Suppressor macrophage (primary cell): ENCODE measurements at regions not wholly inside any gene's neighbourhood (a gene's known extent, or its start where the extent isn't known, plus 50 kb on each side); places are given as distances from the start of the nearest gene placed in this dataset.
"Not testable (repeated sequence)": the region's sequence is repeated elsewhere in the genome, so short reads cannot be mapped to it uniquely, and the experiment has no call there.

ENCODE experiments used
- DNase-seq, 4 experiments: peaks; one replicate each; pipeline ENCODE4 v3.0.0-alpha.2; 2020 to 2022

GRCh38 chr18:14992758-14993157 is 244.8 kb downstream of the ANKRD30B start:
- not testable (repeated sequence) for DNase-seq

DNA sequence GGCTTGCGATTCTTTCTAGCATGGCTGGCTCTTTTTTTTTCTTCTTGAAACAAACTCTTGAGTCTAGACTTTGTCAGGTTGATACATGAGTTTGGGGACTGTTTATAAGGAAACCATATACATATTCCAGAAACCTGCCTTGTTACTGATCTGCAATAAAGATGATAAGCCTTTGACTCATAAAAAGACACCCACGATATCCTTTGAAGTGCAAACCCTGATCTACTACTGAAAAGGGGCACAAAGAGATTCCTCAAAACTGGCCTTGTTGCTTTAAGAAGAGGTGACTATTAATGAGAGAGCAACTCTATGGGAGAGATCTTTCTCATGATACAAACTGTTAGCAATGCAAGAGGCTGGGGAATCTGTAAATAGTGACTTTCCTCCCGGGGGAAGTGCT is 247.1 kb downstream of the ANKRD30B start:
- not testable (repeated sequence) for DNase-seq

DNA sequence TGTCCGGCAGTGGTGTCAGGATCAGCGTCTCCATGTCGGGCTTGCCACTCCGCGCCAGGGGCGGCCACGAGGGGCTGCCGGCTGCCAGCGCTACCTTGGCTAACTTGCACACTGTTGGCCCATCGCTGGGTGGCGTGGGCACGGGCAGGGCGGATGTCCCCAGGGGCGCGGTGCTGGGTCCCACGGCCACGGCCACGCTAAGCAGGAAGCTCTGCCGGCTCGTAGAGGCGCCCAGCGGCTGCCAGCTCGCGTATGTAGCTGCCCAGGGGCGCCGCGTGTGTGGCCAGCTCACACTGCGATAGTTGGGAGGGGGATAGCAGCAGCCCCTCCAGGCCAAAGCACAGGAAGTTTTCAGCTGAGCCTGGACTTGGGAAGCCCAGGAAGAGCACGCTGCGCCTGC is 249.4 kb downstream of the ANKRD30B start:
- DNase-seq, result no peak

GRCh38 chr18:14997899-14998298 is 249.9 kb downstream of the ANKRD30B start:
- not testable (repeated sequence) for DNase-seq

DNA sequence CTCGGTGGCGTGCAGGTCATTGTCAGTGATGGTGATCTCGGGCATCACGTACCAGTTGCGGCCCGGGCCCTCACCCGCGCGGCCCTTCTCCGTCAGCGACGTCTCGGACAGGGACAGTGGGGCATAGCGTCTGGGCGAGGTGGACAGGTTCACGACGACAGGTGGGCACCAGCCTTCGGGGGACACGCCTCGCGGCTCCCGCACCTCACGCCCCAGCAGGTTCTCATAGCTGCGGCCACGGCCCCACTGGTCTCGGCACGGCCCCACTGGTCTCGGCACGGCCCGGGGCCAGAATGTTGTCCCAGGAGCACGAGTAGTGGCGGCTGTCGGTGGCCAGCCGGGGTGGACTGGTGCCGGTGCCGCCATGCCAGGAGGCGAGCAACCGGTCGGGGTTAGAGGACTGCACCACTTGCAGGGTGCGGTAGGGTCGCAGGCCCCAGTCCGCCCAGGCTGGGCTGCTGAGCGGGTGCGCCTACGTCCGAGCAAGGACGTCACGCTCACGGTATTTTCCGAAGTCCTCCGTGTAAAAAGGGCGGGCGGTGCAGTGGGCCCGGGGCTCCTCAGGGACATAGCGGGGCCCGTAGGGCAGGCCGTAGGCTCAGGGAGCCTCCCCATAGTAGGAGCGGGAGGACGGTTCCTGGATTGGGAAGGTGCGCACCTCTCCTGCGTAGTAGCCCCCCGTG is 250.5 kb downstream of the ANKRD30B start:
- not testable (repeated sequence) for DNase-seq

GRCh38 chr18:14999085-14999975 is 251.4 kb downstream of the ANKRD30B start:
- no peak for DNase-seq

DNA sequence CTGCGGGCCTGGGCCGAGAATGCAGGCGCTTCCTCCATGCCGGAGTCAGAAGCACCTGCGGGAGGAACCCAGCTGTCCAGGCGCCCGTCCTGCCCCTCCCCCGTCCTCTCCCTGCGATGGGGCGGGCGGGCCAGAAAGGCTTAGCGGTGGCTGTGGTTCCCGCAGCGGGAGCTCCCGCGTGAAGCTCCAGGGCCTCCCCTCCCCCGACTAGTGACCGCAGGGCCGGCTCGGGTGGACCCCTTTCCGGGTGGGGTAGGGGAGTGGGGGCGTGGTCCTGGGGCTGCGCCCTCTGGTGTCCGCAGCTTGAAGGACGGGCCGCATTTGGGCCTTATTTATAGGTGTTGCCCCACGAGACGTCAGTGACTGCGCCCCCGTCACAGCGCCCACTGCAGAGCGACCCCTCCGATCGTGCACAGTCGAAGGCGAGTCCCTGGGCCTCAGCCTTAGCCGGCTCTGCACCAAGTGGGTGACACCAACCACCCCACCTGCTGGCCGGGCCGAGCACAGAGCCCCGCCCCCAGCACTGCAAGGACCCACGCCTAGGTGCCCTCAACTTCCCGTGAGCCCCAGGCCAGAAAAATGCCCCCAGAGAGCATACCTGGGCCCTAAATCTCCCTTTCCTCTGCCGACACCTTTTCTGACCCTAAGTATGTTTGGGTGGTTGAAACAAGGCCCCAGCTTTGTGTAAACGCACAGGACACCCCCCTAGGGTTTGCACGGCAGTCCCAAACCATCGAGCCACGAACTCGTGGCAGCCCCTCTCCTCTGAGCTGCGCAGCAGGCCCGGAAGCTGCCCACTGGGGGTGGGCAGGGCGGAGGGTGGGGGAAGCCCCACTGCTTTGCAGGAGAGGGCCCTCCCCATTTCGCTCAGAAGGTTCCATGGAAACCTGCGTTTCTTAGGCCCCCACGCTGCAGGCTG is 252.4 kb downstream of the ANKRD30B start:
- DNase-seq, result not testable (repeated sequence)

GRCh38 chr18:15001038-15001794 is 253.2 kb downstream of the ANKRD30B start:
- not testable (repeated sequence) for DNase-seq

DNA sequence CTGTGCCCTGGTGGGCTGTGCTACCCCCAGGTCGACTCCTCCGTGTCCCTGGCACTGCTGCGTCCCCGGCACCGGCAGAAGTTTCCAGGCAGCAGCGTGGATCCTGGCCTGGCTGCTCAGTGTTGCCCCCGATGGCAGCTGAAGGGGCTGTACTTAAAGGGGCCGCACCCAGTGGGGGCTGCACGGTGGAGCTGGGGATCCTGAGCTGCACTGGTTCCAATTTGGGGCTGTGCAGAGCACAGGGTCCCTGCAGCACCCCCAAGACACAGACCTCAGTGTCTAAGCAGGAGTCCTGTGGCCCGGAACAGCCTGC is 253.8 kb downstream of the ANKRD30B start:
- DNase-seq, result not testable (repeated sequence)

- not testable (repeated sequence) for DNase-seq
These were observed 254.8 kb downstream of the ANKRD30B start for GRCh38 chr18:15002765-15003164.

DNA sequence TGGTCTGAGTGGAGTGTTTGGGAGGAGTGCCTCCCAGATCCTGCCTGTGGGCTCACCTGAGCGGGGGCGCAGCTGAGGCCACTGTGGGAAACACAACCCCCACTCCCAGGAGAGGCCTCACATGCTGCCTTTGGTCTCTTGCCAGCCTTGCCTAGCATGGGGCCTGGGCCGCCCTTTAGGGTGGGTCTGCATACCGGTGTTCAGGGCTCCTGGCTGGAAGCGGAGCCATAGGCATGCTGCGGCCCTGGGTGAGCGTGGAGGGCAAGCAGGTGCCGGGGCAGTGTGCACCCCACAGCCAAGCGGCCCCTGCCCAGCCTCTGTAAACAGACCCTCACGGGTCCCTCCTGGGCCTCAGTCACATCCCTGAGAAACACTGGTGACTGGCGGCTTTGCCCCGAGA is 255.3 kb downstream of the ANKRD30B start:
- not testable (repeated sequence) for DNase-seq

GRCh38 chr18:15003636-15004269 is 255.8 kb downstream of the ANKRD30B start:
- not testable (repeated sequence) for DNase-seq

DNA sequence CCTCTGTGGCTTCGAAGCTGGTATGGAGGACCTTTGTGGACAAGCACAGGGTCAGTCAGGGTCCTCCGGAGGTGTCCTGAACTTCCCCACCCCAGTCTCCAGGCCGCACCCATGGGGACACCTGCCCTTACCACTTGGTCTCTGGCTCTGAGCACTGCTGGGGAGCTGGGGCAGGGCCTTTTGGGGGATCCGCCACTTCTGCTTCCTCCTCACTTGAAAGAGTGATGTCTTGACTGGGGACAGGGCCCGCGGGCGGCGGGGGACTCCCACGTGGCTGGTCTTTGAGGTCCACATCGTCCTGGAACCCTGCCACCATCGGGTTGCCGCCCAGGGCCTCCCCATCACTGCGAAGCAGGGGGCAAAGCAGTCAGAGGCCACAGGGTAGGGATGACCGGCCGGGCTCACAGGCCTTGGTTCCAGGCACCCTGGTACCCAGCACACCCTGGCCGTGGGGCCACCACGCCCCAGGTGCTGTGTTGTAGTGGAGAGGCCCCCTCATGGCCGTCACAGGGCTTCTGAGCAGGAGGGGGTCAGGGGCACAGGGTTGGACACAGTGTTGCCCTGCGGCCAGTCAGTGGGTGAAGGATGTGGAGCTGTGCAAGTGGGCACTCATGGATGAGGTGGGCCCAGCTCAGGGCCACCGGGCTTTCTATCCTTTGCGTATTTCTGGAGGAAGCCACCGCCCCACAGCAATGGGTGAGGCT is 256.4 kb downstream of the ANKRD30B start:
- DNase-seq, result not testable (repeated sequence)

DNA sequence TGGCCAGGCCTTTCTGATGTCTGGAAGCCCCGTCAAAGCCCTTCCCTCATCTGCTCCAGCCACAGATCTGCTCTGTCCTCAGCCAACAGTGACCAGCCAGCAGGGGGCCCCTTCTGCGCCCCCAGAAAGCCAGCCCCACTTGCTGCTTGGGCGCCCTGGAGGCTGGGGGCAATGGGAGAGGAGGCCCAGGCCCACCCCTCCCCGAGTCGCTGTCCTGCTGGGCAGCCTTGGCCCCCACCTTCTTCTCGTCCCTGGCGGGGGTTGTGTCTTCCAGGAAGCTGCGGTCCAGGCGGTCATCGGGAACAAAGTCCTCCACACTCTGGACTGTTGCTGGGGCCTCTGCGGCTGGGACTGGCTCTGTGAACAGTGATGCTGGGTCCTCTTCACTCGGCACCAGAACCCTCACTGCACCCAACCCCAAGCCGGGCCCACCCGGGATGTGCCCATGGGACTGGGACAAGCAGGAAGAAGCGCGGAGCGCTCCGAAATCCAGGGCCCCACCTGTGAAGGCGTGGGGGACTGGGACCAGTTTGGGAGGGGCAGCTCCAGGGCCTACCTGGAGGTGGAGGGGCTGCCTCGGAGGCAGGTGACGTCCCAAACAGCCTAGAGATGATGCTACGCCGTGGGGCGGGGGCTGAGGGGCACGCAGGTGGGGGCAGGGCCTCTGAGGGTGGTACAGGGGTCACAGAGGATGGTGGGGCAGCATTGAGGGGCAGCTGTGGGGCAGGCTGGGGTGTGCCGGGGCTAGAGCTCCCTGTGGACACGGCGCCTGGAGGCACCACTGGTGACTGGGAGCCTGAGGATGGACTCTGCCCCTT is 257.6 kb downstream of the ANKRD30B start:
- no peak for DNase-seq

DNA sequence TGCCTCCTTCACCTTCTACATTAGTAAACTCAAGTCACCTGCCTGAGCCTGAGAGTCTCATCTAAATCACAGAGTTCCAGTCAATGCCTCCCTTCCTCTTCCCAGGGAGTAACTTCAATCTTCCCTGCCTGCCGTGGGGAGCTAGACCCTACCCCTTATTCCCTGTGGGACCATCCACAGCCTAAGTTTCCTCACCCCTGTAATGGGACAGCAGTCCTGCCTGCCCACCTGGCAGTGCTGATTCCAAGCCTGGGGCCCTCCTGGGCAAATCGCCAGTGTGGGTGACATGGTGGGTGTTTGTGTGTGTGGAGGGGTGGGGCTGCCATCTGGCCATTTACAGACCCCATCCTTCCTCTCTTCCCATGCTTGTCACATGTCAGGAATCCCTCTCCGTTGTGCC is 258.6 kb downstream of the ANKRD30B start:
- DNase-seq, result not testable (repeated sequence)

GRCh38 chr18:15026041-15026440 is 278.1 kb downstream of the ANKRD30B start:
- not testable (repeated sequence) for DNase-seq

DNA sequence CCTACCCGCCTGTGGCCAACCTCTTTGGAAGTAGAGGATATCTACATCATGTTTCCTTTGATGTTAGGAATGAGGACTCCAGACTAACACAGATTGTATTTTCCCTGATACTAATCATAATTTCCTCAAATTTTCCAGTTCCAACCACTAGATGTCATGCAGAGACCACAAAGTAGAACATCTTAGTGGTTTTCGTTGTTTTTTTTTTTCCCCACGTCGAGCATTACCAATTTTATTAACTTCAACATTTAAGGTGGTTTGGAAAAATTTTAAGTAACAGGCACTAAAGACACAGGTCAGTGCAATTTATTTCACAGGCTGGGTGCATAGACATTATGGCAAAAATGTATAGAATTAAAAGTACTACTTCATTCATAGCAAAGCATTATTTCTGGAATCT is 280.1 kb downstream of the ANKRD30B start:
- not testable (repeated sequence) for DNase-seq

DNA sequence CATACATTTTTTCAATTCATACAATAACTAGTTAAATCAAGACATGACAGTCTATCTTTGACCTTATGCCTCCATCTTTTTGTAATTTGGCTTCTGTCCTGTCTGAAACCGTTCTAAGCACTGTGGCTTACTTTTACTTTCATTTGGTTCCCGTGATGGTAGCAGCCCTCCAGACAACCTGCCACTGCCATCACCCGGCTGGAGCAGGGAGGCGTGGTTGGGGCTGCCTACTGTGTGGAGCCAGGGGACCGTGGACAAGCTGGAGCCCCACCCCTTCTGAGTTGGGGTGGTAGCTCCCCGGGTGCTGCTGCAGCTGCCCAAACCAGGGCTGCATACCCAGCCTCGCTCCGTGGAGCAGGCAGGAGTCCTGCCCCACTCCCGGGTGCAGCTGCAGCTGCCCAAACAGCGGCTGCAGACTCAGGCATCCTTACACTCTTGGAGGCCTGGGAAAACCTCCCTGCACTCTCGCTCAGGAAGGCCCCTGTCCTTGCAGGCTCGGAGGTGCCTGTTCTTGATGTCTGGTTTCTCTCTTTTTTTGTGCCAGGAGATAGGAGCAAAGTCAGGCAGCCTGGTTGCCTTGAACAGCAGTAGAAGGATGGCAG is 312.4 kb downstream of the ANKRD30B start:
- not testable (repeated sequence) for DNase-seq

DNA sequence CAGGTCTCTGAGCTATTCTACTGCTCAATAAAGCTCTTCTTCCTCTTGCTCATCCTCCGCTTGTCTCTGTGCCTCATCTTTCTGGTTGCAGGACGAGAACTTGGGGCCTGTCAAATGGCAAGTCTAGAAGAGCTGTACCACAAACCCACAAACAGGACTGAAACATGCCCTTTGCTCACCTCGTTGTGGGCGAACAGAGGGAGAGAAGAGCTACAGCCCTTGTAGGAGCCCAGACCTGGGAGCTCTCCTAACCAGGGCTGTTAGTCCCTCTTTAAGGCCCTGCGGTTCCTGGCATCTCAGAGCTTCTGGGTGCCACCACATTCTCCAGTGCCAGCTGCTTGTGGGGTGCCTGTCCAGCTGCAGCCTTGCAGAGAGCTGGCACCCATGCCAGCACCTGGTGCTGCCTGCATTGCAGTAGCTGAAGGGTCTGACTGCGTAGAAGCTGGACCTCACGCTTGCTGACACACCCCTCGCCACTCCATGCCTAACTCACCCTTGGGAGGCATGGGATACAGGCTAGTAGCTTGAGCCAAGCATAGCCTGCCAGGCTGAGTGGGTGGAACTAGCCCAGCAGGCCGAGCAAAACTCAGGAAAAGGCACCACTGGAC is 313.4 kb downstream of the ANKRD30B start:
- not testable (repeated sequence) for DNase-seq
